Mucosa of gallbladder (tissue), 1 donor: ENCODE measurements at regions not wholly inside any gene's neighbourhood (a gene's known extent, or its start where the extent isn't known, plus 50 kb on each side); places are given as distances from the start of the nearest gene placed in this dataset.
A peak's percentile ranks its signal among the peaks of the same experiment; 100 is the strongest.

Experiments used
- DNase-seq: peaks from one replicate; pipeline ENCODE4 v3.0.0-alpha.2; 2020; ENCODE audit warnings: low spot score
- donor health status: DM: no; HTN: no; CAD: no.

DNA sequence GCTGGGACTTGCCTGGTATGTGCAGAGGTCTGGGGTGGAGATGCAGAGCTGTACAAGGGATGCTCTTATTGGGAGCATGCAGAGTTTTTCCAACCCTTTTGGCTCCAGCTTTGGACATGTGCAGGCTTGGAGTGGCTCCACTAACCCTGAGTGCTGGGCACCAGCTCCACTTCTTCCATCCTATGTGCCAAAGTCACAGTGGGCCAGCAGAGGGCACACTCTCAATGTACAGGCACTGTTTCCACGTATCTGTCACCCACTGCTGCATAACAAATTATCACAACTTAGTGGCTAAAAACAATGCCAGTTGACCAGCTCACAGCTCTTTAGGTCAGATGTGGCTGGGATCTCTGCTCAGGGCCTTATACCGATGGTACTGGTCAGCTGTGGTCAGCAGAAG lies 631.8 kb downstream of the AJAP1 start:
- DNase-seq: no peak

GRCh38 chr1:5274527-5274926 lies 620.1 kb downstream of the AJAP1 start:
- no peak for DNase-seq

GRCh38 chr1:5273280-5274003 lies 619.0 kb downstream of the AJAP1 start:
- DNase-seq: no peak

GRCh38 chr1:5272325-5272724 lies 617.9 kb downstream of the AJAP1 start:
- no peak for DNase-seq

DNA sequence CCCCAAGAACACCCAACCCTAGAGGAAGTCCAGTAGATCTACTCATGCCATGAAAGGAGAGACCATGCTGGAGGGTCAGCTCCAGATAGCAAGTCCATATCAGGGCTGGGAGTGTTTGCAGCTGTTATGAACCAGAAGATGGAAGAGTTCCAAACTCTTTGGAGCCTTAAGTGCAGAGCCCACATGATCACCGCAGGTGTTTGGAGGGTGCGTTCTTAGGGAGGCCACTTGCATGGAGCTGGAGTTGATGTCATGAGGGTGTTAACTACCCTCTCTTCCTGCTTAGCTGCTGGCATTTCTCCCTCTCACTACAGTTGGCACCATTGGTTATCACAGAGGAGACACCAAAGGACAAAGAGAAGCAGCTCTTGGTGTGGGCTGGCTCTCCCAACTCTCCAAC lies 616.9 kb downstream of the AJAP1 start:
- DNase-seq: no peak

DNA sequence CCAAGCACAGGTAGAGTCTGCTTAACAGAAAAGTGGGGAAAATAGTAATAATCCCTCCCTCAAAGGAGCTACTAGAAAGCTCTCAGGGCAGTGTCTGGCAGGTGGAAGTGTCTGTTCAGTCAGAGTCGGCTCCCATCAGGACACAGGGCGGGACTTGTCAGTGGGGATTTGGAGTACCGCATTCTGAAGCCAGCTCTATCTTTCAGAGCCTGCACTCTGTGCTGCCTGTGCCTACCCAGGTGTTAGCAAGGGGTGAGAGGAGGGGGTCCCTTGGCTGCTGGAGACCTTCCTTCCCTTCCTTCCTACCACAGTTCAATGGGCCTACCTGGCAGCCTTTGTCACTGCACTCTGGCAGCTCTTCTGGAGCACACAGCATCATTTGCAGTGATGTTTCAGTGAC lies 615.5 kb downstream of the AJAP1 start:
- DNase-seq: no peak

DNA sequence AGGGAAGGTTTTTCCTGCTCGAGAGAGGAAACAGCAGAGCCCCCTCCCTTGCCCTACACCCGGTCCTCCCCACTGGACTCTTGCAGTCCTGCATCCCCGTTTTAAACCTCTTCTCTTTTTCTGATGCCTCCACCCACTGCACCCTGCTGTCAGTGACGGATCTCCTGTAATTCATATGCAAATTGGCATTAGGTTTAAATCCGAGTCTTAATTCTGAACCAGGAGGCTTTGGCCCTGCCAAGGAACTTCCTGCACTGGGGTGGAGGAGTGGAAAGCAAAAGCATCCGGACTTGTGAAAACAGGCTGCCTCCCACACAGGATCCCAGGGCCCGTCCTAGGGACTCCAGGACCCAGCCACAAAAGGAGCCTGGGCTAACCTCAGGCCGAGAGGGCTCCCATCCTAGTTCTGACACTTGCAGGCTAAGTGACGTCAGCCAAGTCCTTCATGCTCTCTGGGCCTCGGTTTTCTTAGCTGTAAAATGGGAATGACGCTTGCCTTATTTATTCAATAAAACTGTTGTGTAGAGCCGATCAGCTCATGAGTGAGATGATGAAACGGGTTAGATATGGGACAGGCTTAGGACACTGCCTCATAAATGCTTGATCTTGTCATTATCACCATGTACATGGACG lies 613.3 kb downstream of the AJAP1 start:
- no peak for DNase-seq

GRCh38 chr1:5265438-5266075 lies 611.1 kb downstream of the AJAP1 start:
- no peak for DNase-seq

GRCh38 chr1:5264476-5264875 lies 610.1 kb downstream of the AJAP1 start:
- DNase-seq: no peak

- DNase-seq: no peak
These were observed 602.4 kb downstream of the AJAP1 start for GRCh38 chr1:5256793-5257192.

- DNase-seq: no peak
These were observed 600.6 kb downstream of the AJAP1 start for GRCh38 chr1:5254975-5255374.

DNA sequence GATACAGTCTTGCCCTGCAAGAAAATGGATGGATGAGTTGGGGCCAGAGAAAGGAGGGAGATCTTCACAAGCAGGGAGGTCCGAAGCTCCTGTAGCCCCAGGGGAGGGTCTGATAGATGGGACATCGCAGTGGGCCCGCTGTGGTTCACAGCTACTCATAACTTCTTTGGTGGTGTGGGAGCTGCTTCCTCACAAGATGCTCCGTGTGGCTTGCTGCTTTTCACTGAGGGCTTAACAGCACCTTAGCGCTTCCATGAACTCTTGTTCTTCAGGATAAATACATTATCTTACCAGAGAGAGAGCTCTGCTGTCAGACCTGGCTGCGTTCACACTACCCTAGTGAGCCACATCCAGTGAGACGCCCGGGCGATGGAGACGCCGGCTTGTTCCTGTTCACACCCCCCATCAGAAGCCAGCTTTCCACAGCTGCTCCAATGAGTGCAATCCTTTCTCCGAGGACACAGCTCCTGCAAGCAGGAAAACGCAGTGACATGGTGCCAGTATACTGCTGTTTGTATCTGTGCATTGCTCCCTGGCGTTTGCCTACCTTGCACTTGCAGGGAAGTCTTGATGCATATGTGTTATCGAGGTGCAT lies 599.8 kb downstream of the AJAP1 start:
- no peak for DNase-seq

DNA sequence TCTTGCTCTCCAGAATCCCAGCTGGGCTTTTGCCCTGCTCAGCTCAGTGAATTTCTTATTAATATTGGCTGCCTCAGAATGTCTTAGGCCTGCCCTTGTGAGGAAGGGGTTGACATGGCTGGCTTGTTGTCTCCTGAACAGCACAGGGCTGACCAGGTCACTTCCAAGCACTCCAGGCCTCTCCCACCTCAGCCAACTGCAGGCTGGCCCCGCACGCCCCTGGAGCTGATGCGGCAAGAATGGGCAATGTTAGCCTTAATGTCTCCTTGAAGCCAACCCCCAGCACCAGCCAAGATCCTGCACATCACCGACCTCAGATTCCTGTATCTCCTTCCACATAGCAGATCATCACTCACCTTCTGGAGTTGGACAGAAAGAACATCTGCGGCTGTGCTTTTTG lies 598.6 kb downstream of the AJAP1 start:
- DNase-seq: no peak

DNA sequence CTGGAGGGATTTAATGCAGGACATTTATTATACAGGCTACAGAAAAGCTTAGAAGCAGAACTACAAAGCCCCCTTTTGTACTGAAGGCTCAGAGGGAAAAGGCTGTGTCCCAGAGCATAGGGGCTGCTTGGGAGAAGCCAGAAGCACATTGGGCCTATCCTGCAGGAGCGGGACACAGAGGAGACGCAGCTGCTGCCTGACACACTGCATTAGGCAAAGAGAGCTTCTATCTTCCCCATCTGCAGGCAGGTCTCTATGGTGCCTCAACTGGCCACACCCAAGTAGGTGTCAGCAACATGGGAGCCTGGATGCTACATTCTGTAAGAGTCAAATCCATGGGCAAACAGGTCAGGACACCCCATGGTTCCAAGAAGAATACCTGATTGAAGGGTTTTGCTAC lies 595.9 kb downstream of the AJAP1 start:
- DNase-seq: no peak

DNA sequence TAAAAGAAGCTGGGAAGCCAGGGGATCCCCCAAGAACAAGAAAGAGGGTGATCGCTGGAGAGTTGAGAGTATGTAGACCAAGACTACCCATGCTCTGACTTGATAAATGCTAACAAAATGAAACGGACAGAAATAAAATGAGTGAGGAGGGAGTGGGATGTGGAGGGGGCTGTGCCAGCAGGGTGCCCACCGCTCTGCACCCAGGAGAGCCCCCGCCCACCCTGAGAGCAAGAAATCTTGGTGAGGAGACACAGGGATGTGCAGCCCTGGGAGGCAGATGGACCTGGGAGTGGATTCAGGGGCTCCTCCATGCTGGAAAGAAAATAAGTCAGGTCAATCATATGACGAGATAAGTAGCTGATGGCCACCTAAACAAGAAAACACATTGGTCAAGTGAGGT lies 590.9 kb downstream of the AJAP1 start:
- no peak for DNase-seq

GRCh38 chr1:5244631-5245285 lies 590.3 kb downstream of the AJAP1 start:
- DNase-seq: no peak

GRCh38 chr1:5242850-5243249 lies 588.4 kb downstream of the AJAP1 start:
- DNase-seq: no peak

DNA sequence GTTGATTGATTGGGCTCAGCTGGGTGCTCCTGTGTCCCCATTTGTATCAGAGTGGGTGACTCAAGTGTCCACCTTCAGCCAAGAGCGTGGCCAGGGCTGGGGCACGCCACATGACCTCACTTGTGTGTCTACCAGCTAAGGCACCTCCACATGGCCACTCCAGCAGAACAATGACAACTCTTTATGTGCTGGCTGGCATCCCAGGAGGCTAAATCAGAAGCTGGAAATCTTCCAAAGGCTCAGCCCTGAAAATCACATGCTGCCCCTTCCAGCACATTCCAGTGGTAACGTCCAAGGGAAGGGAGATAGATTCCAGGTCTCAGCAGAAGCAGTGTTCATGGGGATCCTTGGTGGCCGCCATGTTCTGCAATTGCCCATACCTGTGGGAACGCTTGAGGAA lies 585.5 kb downstream of the AJAP1 start:
- peak; percentile 19 for DNase-seq

DNA sequence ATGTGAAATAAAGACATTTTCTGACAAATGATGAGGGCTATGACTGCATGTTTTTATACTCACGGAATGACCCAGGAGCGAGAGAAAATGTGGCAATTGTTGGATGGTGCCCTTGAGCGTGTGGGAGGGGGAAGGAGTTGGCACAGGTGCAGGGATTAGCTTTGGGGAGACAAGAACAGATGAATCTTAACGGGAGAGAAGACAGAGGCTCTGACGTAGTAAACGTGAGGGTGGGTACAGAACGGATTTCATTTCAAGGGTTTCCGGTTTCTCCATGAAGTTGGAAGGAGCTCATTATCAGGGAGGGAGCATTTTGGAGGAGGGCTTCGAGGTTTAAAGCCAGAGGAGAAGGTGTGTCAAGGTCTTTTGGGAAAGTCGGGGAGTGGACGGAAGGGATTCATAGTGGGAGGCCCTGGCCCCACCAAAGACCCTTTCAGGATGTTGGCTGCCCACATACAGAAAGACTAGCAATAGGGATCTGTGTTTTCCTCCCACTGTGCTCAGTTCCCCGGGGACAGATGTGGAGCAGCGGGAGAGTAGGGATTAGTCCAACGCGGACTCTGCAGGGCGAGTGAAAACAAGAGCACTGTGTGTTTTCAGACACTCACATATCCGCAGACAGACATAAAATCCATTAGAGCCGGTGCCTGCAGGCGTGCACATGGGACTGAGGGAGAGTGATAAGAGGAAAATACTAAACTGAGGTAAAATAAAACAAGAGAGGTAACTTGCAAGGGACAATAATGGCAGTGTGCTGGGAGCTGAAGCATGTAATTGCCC lies 584.1 kb downstream of the AJAP1 start:
- no peak for DNase-seq

DNA sequence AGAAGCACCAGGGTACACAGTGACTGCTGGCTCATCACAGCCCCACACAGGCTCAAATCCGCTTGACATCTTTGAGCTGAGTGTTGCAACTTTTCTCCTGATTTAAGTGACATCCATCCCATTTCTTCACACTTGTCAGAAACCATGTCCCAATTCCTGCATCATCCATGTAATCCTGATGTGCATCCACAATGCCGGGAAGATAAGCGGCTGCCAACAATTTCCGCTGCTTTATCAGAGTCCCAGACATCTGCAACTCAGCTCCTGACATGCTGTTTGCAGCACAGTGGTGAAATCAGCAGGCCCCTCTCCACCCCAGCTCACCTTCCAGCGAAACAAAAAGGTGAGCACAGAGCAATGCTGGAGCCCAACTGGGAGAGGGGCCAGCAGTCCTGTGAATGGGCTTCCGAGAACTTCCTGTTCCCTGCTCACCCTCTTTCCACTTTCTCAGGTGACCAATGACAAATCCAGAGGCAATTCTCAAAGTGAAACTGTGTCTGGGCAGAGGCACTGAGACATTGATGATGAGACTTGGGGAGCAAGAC lies 581.0 kb downstream of the AJAP1 start:
- DNase-seq: no peak

- DNase-seq: no peak
These were observed 578.1 kb downstream of the AJAP1 start for GRCh38 chr1:5232537-5232936.
